ENCODE measurements at regions not wholly inside any gene's neighbourhood (a gene's known extent, or its start where the extent isn't known, plus 50 kb on each side); places are given as distances from the start of the nearest gene placed in this dataset.
"Not testable (repeated sequence)": the region's sequence is repeated elsewhere in the genome, so short reads cannot be mapped to it uniquely, and the experiment has no call there.

GRCh38 chr4:72864898-72865297, 204.6 kb downstream of the COX18 start:
- no peak for FAIRE-seq

GRCh38 chr4:72864277-72864676, 205.2 kb downstream of the COX18 start:
- FAIRE-seq: not testable (repeated sequence)

- no peak for FAIRE-seq
These were observed 208.8 kb downstream of the COX18 start for GRCh38 chr4:72860766-72861165.

- FAIRE-seq: no peak
These were observed 211.2 kb downstream of the COX18 start for GRCh38 chr4:72858328-72858727.

- FAIRE-seq: no peak
These were observed 211.7 kb downstream of the COX18 start for GRCh38 chr4:72857787-72858186.

- FAIRE-seq: no peak
These were observed 212.3 kb downstream of the COX18 start for GRCh38 chr4:72857216-72857615.

- FAIRE-seq: no peak
These were observed 223.0 kb downstream of the COX18 start for GRCh38 chr4:72846280-72847111.

GRCh38 chr4:72843466-72843865, 226.1 kb downstream of the COX18 start:
- no peak for FAIRE-seq

GRCh38 chr4:72842323-72842722, 227.2 kb downstream of the COX18 start:
- no peak for FAIRE-seq

GRCh38 chr4:72840166-72840565, 229.3 kb downstream of the COX18 start:
- not testable (repeated sequence) for FAIRE-seq

GRCh38 chr4:72828864-72829263, 240.7 kb downstream of the COX18 start:
- FAIRE-seq: no peak

- FAIRE-seq: no peak
These were observed 241.5 kb downstream of the COX18 start for GRCh38 chr4:72827968-72828367.

GRCh38 chr4:72820107-72820506, 249.4 kb downstream of the COX18 start:
- no peak for FAIRE-seq

- FAIRE-seq: no peak
These were observed 248.0 kb upstream of the ADAMTS3 start for GRCh38 chr4:72817012-72817411.

GRCh38 chr4:72814241-72814640, 245.2 kb upstream of the ADAMTS3 start:
- no peak for FAIRE-seq

- FAIRE-seq: no peak
These were observed 240.2 kb upstream of the ADAMTS3 start for GRCh38 chr4:72809208-72809607.

- FAIRE-seq: no peak
These were observed 236.3 kb upstream of the ADAMTS3 start for GRCh38 chr4:72805284-72805683.

- no peak for FAIRE-seq
These were observed 228.5 kb upstream of the ADAMTS3 start for GRCh38 chr4:72797486-72797885.

GRCh38 chr4:72791054-72791453, 222.0 kb upstream of the ADAMTS3 start:
- FAIRE-seq: no peak

- FAIRE-seq: no peak
These were observed 217.5 kb upstream of the ADAMTS3 start for GRCh38 chr4:72786401-72786990.

GRCh38 chr4:72779241-72779640, 210.2 kb upstream of the ADAMTS3 start:
- FAIRE-seq: no peak

- FAIRE-seq: no peak
These were observed 208.4 kb upstream of the ADAMTS3 start for GRCh38 chr4:72777436-72777835.

- no peak for FAIRE-seq
These were observed 201.7 kb upstream of the ADAMTS3 start for GRCh38 chr4:72770708-72771107.

GRCh38 chr4:72768364-72768763, 199.3 kb upstream of the ADAMTS3 start:
- no peak for FAIRE-seq

Measured in TTC549 (cell line).